ENCODE measurements at regions not wholly inside any gene's neighbourhood (a gene's known extent, or its start where the extent isn't known, plus 50 kb on each side); places are given as distances from the start of the nearest gene placed in this dataset.

- TF ChIP-seq POLR2AphosphoS5 (IDR thresholded peaks at IDR 0.05; ENCODE audit: low read depth, low read length), result no peak
- no peak for TF ChIP-seq SPI1 (IDR thresholded peaks at IDR 0.05; ENCODE audit: low read depth, low read length)
- TF ChIP-seq POU2F2 (IDR thresholded peaks at IDR 0.05; ENCODE audit: low read depth, low read length), result no peak
- no peak for TF ChIP-seq PAX5 (IDR thresholded peaks at IDR 0.05; ENCODE audit: insufficient read depth, low read length, severe bottlenecking)
- no peak for TF ChIP-seq TAF1 (IDR thresholded peaks at IDR 0.05; ENCODE audit: low read depth, low read length)
- no peak for TF ChIP-seq POLR2A (IDR thresholded peaks at IDR 0.05; ENCODE audit: low read depth, low read length)
- FAIRE-seq, result no peak
These were observed 178.9 kb downstream of the ACER2 start for GRCh38 chr9:19587678-19588077.

GRCh38 chr9:19583890-19584289, 175.1 kb downstream of the ACER2 start:
- DNase-seq (ENCODE audit: insufficient read length, low spot score) (no peak), FAIRE-seq (no peak)
- TF ChIP-seq POLR2AphosphoS5 (IDR thresholded peaks at IDR 0.05; ENCODE audit: low read depth, low read length) (no peak), POLR2A (IDR thresholded peaks at IDR 0.05; ENCODE audit: low read depth, low read length) (no peak), SPI1 (IDR thresholded peaks at IDR 0.05; ENCODE audit: low read depth, low read length) (no peak), POU2F2 (IDR thresholded peaks at IDR 0.05; ENCODE audit: low read depth, low read length) (no peak), PAX5 (IDR thresholded peaks at IDR 0.05; ENCODE audit: insufficient read depth, low read length, severe bottlenecking) (no peak), TAF1 (IDR thresholded peaks at IDR 0.05; ENCODE audit: low read depth, low read length) (no peak)

More at GRCh38 chr9:19587678-19588077, 178.9 kb downstream of the ACER2 start:
- no peak for DNase-seq (ENCODE audit: insufficient read length, low spot score)

GRCh38 chr9:19577411-19577810, 168.6 kb downstream of the ACER2 start:
- no peak for FAIRE-seq

GRCh38 chr9:19568946-19569345, 160.1 kb downstream of the ACER2 start:
- TF ChIP-seq POU2F2 (IDR thresholded peaks at IDR 0.05; ENCODE audit: low read depth, low read length), result no peak
- no peak for TF ChIP-seq PAX5 (IDR thresholded peaks at IDR 0.05; ENCODE audit: insufficient read depth, low read length, severe bottlenecking)
- TF ChIP-seq TAF1 (IDR thresholded peaks at IDR 0.05; ENCODE audit: low read depth, low read length), result no peak
- TF ChIP-seq POLR2A (IDR thresholded peaks at IDR 0.05; ENCODE audit: low read depth, low read length), result no peak
- no peak for TF ChIP-seq POLR2AphosphoS5 (IDR thresholded peaks at IDR 0.05; ENCODE audit: low read depth, low read length)
- no peak for TF ChIP-seq SPI1 (IDR thresholded peaks at IDR 0.05; ENCODE audit: low read depth, low read length)
- no peak for FAIRE-seq
- DNase-seq (ENCODE audit: insufficient read length, low spot score), result no peak

More at GRCh38 chr9:19577411-19577810, 168.6 kb downstream of the ACER2 start:
- DNase-seq (ENCODE audit: insufficient read length, low spot score), result no peak
- TF ChIP-seq TAF1 (IDR thresholded peaks at IDR 0.05; ENCODE audit: low read depth, low read length) (no peak), POLR2AphosphoS5 (IDR thresholded peaks at IDR 0.05; ENCODE audit: low read depth, low read length) (no peak), POU2F2 (IDR thresholded peaks at IDR 0.05; ENCODE audit: low read depth, low read length) (no peak), POLR2A (IDR thresholded peaks at IDR 0.05; ENCODE audit: low read depth, low read length) (no peak), SPI1 (IDR thresholded peaks at IDR 0.05; ENCODE audit: low read depth, low read length) (no peak)

- no peak for DNase-seq (ENCODE audit: insufficient read length, low spot score)
- TF ChIP-seq POU2F2 (IDR thresholded peaks at IDR 0.05; ENCODE audit: low read depth, low read length), result no peak
- no peak for TF ChIP-seq PAX5 (IDR thresholded peaks at IDR 0.05; ENCODE audit: insufficient read depth, low read length, severe bottlenecking)
- TF ChIP-seq POLR2AphosphoS5 (IDR thresholded peaks at IDR 0.05; ENCODE audit: low read depth, low read length), result no peak
- no peak for TF ChIP-seq POLR2A (IDR thresholded peaks at IDR 0.05; ENCODE audit: low read depth, low read length)
- no peak for TF ChIP-seq SPI1 (IDR thresholded peaks at IDR 0.05; ENCODE audit: low read depth, low read length)
- no peak for TF ChIP-seq TAF1 (IDR thresholded peaks at IDR 0.05; ENCODE audit: low read depth, low read length)
- FAIRE-seq, result no peak
These were observed 155.7 kb downstream of the ACER2 start for GRCh38 chr9:19564396-19565061.

- FAIRE-seq (no peak), DNase-seq (ENCODE audit: insufficient read length, low spot score) (no peak)
- TF ChIP-seq SPI1 (IDR thresholded peaks at IDR 0.05; ENCODE audit: low read depth, low read length), result no peak
- TF ChIP-seq TAF1 (IDR thresholded peaks at IDR 0.05; ENCODE audit: low read depth, low read length), result no peak
- TF ChIP-seq POLR2AphosphoS5 (IDR thresholded peaks at IDR 0.05; ENCODE audit: low read depth, low read length), result no peak
These were observed 146.4 kb downstream of the ACER2 start for GRCh38 chr9:19555214-19555613.

- no peak for FAIRE-seq
- DNase-seq (ENCODE audit: insufficient read length, low spot score), result no peak
- TF ChIP-seq PAX5 (IDR thresholded peaks at IDR 0.05; ENCODE audit: insufficient read depth, low read length, severe bottlenecking), result no peak
- no peak for TF ChIP-seq TAF1 (IDR thresholded peaks at IDR 0.05; ENCODE audit: low read depth, low read length)
- TF ChIP-seq POU2F2 (IDR thresholded peaks at IDR 0.05; ENCODE audit: low read depth, low read length), result no peak
- TF ChIP-seq POLR2AphosphoS5 (IDR thresholded peaks at IDR 0.05; ENCODE audit: low read depth, low read length), result no peak
- no peak for TF ChIP-seq SPI1 (IDR thresholded peaks at IDR 0.05; ENCODE audit: low read depth, low read length)
- no peak for TF ChIP-seq POLR2A (IDR thresholded peaks at IDR 0.05; ENCODE audit: low read depth, low read length)
These were observed 145.7 kb downstream of the ACER2 start for GRCh38 chr9:19554529-19554928.

- TF ChIP-seq POLR2A (IDR thresholded peaks at IDR 0.05; ENCODE audit: low read depth, low read length), result no peak
- TF ChIP-seq POLR2AphosphoS5 (IDR thresholded peaks at IDR 0.05; ENCODE audit: low read depth, low read length), result no peak
- TF ChIP-seq SPI1 (IDR thresholded peaks at IDR 0.05; ENCODE audit: low read depth, low read length), result no peak
- TF ChIP-seq TAF1 (IDR thresholded peaks at IDR 0.05; ENCODE audit: low read depth, low read length), result no peak
- TF ChIP-seq PAX5 (IDR thresholded peaks at IDR 0.05; ENCODE audit: insufficient read depth, low read length, severe bottlenecking), result no peak
- TF ChIP-seq POU2F2 (IDR thresholded peaks at IDR 0.05; ENCODE audit: low read depth, low read length), result no peak
- DNase-seq (ENCODE audit: insufficient read length, low spot score), result no peak
- no peak for FAIRE-seq
These were observed 144.6 kb downstream of the ACER2 start for GRCh38 chr9:19553441-19553840.

- TF ChIP-seq SPI1 (IDR thresholded peaks at IDR 0.05; ENCODE audit: low read depth, low read length), result no peak
- TF ChIP-seq PAX5 (IDR thresholded peaks at IDR 0.05; ENCODE audit: insufficient read depth, low read length, severe bottlenecking), result no peak
- DNase-seq (ENCODE audit: insufficient read length, low spot score) (no peak), FAIRE-seq (no peak)
These were observed 143.7 kb downstream of the ACER2 start for GRCh38 chr9:19552282-19553105.
